CMK (cell line): ENCODE measurements at regions not wholly inside any gene's neighbourhood (a gene's known extent, or its start where the extent isn't known, plus 50 kb on each side); places are given as distances from the start of the nearest gene placed in this dataset.

Experiments
- DNase-seq: peaks from one replicate; pipeline ENCODE4 v3.0.0-alpha.2; 2010; ENCODE audit warnings: low read depth

GRCh38 chrX:149992918-149993317, 54.6 kb upstream of the EOLA2 start:
- no peak for DNase-seq

GRCh38 chrX:149993989-149994388, 55.7 kb upstream of the EOLA2 start:
- no peak for DNase-seq

- no peak for DNase-seq
Measured at GRCh38 chrX:149996515-149996914, 58.2 kb upstream of the EOLA2 start.

- no peak for DNase-seq
Measured at GRCh38 chrX:150005027-150005426, 66.7 kb upstream of the EOLA2 start.

- DNase-seq = no peak
Measured at GRCh38 chrX:150007356-150007755, 69.1 kb upstream of the EOLA2 start.

- DNase-seq = no peak
Measured at GRCh38 chrX:150012647-150013381, 74.5 kb upstream of the EOLA2 start.

GRCh38 chrX:150014525-150014924, 76.2 kb upstream of the EOLA2 start:
- DNase-seq = no peak

GRCh38 chrX:150017868-150018267, 79.6 kb upstream of the EOLA2 start:
- DNase-seq = no peak

GRCh38 chrX:150018931-150019361, 80.7 kb upstream of the EOLA2 start:
- no peak for DNase-seq

- no peak for DNase-seq
Measured at GRCh38 chrX:150028692-150029091, 90.4 kb upstream of the EOLA2 start.

GRCh38 chrX:150032742-150033141, 94.5 kb upstream of the EOLA2 start:
- DNase-seq = no peak

GRCh38 chrX:150034788-150035187, 96.5 kb upstream of the EOLA2 start:
- DNase-seq = no peak

- DNase-seq = no peak
Measured at GRCh38 chrX:150035531-150035930, 97.2 kb upstream of the EOLA2 start.

GRCh38 chrX:150036181-150036580, 97.9 kb upstream of the EOLA2 start:
- DNase-seq = no peak

- DNase-seq = no peak
Measured at GRCh38 chrX:150036641-150037040, 98.3 kb upstream of the EOLA2 start.

GRCh38 chrX:150037041-150037440, 98.8 kb upstream of the EOLA2 start:
- DNase-seq = no peak

- no peak for DNase-seq
Measured at GRCh38 chrX:150038315-150038714, 100.0 kb upstream of the EOLA2 start.

GRCh38 chrX:150038986-150039599, 100.8 kb upstream of the EOLA2 start:
- DNase-seq = no peak

GRCh38 chrX:150041208-150041607, 102.9 kb upstream of the EOLA2 start:
- DNase-seq = no peak

GRCh38 chrX:150044556-150044955, 106.3 kb upstream of the EOLA2 start:
- no peak for DNase-seq

- no peak for DNase-seq
Measured at GRCh38 chrX:150047818-150048217, 109.5 kb upstream of the EOLA2 start.

- DNase-seq = no peak
Measured at GRCh38 chrX:150049647-150050046, 111.4 kb upstream of the EOLA2 start.

- no peak for DNase-seq
Measured at GRCh38 chrX:150050387-150050786, 112.1 kb upstream of the EOLA2 start.

- DNase-seq = no peak
Measured at GRCh38 chrX:150051096-150051495, 112.8 kb upstream of the EOLA2 start.
